ENCODE measurements at regions not wholly inside any gene's neighbourhood (a gene's known extent, or its start where the extent isn't known, plus 50 kb on each side); places are given as distances from the start of the nearest gene placed in this dataset.
"Not testable (repeated sequence)": the region's sequence is repeated elsewhere in the genome, so short reads cannot be mapped to it uniquely, and the experiment has no call there.

GRCh38 chr3:177703788-177704187 is 506.5 kb upstream of the TBL1XR1 start (continued):
- TF ChIP-seq ARID4B (CRISPR knock-in tag; IDR thresholded peaks at IDR 0.05; ENCODE audit: borderline replicate concordance) = no peak
- no peak for TF ChIP-seq GTF2I (CRISPR knock-in tag; conservative IDR thresholded peaks at IDR 0.05)
- TF ChIP-seq ZNF281 (CRISPR knock-in tag; IDR thresholded peaks at IDR 0.05) = no peak
- no peak for TF ChIP-seq FOXP1 (CRISPR knock-in tag; IDR thresholded peaks at IDR 0.05; ENCODE audit: borderline replicate concordance)
- no peak for TF ChIP-seq ZNF263 (CRISPR knock-in tag; IDR thresholded peaks at IDR 0.05; ENCODE audit: low read depth)
- no peak for TF ChIP-seq SP1 (CRISPR knock-in tag; conservative IDR thresholded peaks at IDR 0.05)
- TF ChIP-seq GRHL2 (CRISPR knock-in tag; IDR thresholded peaks at IDR 0.05; ENCODE audit: insufficient replicate concordance, severe bottlenecking) = no peak
- TF ChIP-seq FOXJ3 (CRISPR knock-in tag; IDR thresholded peaks at IDR 0.05; ENCODE audit: borderline replicate concordance) = no peak
- no peak for TF ChIP-seq ESRRA (CRISPR knock-in tag; IDR thresholded peaks at IDR 0.05; ENCODE audit: borderline replicate concordance)
- no peak for TF ChIP-seq MLX (CRISPR knock-in tag; IDR thresholded peaks at IDR 0.05)

GRCh38 chr3:177705976-177706823 is 508.9 kb upstream of the TBL1XR1 start:
- TF ChIP-seq ZNF396 (CRISPR knock-in tag; IDR thresholded peaks at IDR 0.05; ENCODE audit: borderline replicate concordance) (no peak), NR3C1 (CRISPR knock-in tag; conservative IDR thresholded peaks at IDR 0.05; ENCODE audit: low read depth) (no peak), SMAD3 (CRISPR knock-in tag; IDR thresholded peaks at IDR 0.05; ENCODE audit: borderline replicate concordance) (no peak)
- CTCF ChIA-PET = no interaction called here
- H3K27ac Mint-ChIP-seq = no peak overlapping the region
- no peak for ATAC-seq
- no peaks in the 10 kb centered on the region for H3K9me3 Mint-ChIP-seq
- no peak overlapping the region for H3K4me3 Mint-ChIP-seq
- H3K4me1 Mint-ChIP-seq = no peaks in the 10 kb centered on the region
- H3K36me3 Mint-ChIP-seq = no peaks in the 10 kb centered on the region
- POLR2A ChIA-PET = no interaction called here
- no peaks in the 10 kb centered on the region for H3K27me3 Mint-ChIP-seq (ENCODE audit: low read depth)
- DNase-seq (ENCODE audit: low spot score) = no peak

GRCh38 chr3:177709470-177709869 is 512.2 kb upstream of the TBL1XR1 start:
- H3K36me3 Mint-ChIP-seq; H3K4me1 Mint-ChIP-seq; H3K9me3 Mint-ChIP-seq; H3K4me3 Mint-ChIP-seq; POLR2A ChIA-PET; ATAC-seq; H3K27me3 Mint-ChIP-seq (ENCODE audit: low read depth); CTCF ChIA-PET; H3K27ac Mint-ChIP-seq; DNase-seq (ENCODE audit: low spot score): not testable (repeated sequence)
